ENCODE measurements at regions not wholly inside any gene's neighbourhood (a gene's known extent, or its start where the extent isn't known, plus 50 kb on each side); places are given as distances from the start of the nearest gene placed in this dataset.

DNA sequence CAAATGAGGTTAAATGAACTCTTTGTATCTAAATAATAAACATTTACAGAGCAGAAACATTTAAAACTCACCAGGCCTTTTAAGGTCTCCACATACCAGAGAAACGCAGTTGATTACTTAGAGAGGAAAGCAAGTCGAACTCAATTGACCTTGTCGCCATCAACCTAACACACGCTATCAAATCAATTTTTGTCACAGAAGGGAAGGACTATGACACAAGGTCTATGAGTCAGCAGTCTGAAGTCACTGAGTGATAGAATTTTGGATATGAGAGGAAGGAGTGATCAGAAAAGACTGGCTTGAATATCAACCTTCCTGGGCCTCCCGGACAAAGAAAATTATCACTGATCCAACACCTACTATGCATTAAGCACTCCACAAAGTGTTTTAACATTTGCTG, 514.4 kb upstream of the ZNF385D start:
- Histone ChIP-seq H3K36me3 (no peaks in the 10 kb centered on the region), H3K9me3 (no peaks in the 10 kb centered on the region), H3K4me1 (no peaks in the 10 kb centered on the region), H3K4me3 (no peak overlapping the region), H3K27me3 (no peaks in the 10 kb centered on the region), H3K27ac (no peak overlapping the region)
- TF ChIP-seq EP300 (IDR thresholded peaks at IDR 0.05) (no peak), POLR2AphosphoS5 (IDR thresholded peaks at IDR 0.05) (no peak), POLR2A (IDR thresholded peaks at IDR 0.05) (no peak)
- TF ChIP-seq, protein P1, sequence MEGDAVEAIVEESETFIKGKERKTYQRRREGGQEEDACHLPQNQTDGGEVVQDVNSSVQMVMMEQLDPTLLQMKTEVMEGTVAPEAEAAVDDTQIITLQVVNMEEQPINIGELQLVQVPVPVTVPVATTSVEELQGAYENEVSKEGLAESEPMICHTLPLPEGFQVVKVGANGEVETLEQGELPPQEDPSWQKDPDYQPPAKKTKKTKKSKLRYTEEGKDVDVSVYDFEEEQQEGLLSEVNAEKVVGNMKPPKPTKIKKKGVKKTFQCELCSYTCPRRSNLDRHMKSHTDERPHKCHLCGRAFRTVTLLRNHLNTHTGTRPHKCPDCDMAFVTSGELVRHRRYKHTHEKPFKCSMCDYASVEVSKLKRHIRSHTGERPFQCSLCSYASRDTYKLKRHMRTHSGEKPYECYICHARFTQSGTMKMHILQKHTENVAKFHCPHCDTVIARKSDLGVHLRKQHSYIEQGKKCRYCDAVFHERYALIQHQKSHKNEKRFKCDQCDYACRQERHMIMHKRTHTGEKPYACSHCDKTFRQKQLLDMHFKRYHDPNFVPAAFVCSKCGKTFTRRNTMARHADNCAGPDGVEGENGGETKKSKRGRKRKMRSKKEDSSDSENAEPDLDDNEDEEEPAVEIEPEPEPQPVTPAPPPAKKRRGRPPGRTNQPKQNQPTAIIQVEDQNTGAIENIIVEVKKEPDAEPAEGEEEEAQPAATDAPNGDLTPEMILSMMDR (IDR thresholded peaks at IDR 0.05) = no peak
- ATAC-seq = no peak
- WGBS, 2 donors (ENCODE audit: low coverage in 1 of 2) = 69 to 89% methylated on average over 5 of the region's 5 CpGs

DNA sequence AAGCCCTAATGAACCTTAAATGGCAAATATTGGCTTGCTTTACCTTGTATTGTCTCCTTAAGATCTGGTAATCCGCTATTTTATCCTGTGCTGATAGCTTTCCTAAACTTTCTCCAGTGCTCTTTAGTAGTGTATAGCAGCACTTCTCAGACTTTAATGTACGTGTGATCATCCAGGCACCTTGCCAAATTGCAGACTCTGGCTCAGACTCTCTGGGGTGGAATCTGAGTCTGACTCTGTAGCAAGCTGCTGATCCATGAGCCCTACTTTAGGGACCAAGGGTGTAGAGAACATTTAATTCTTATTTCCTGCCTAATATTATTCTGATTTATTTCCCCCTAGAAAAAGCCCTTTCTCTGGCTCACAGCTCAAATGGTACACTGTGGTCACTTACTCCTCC, 518.8 kb upstream of the ZNF385D start:
- no peak overlapping the region for H3K4me3 ChIP-seq
- WGBS, 2 donors (ENCODE audit: low coverage in 1 of 2) = 14 to 23% methylated on average over 2 of the region's 2 CpGs
- H3K9me3 ChIP-seq = no peaks in the 10 kb centered on the region
- no peaks in the 10 kb centered on the region for H3K27me3 ChIP-seq
- TF ChIP-seq EP300 (IDR thresholded peaks at IDR 0.05) = no peak
- no peak for TF ChIP-seq POLR2A (IDR thresholded peaks at IDR 0.05)
- TF ChIP-seq, protein P1 (IDR thresholded peaks at IDR 0.05) = no peak
- TF ChIP-seq POLR2AphosphoS5 (IDR thresholded peaks at IDR 0.05) = no peak
- H3K27ac ChIP-seq = no peak overlapping the region
- H3K36me3 ChIP-seq = no peaks in the 10 kb centered on the region
- no peak for ATAC-seq
- H3K4me1 ChIP-seq = no peaks in the 10 kb centered on the region

DNA sequence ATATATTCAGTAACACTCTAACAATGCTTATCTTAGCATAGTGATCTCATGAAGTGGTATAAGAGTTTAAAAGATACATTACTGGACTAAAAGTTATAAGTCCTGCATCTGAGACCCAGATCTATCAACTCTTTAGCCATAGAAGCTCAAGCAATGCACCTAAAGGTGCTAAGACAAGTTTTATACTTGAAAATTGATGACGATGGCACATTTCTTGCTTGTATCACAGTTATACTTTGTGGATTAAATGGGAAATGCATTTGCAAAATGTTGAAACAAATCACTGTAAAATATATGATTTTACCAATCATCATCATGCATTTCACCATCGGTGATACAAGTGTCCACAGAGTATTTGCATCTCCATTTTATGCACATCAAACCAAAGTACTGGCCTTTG, 525.3 kb upstream of the ZNF385D start:
- H3K9me3 ChIP-seq = no peaks in the 10 kb centered on the region
- TF ChIP-seq POLR2A (IDR thresholded peaks at IDR 0.05) = no peak
- TF ChIP-seq, protein P1 (IDR thresholded peaks at IDR 0.05) = no peak
- TF ChIP-seq POLR2AphosphoS5 (IDR thresholded peaks at IDR 0.05) = no peak
- no peak for TF ChIP-seq EP300 (IDR thresholded peaks at IDR 0.05)
- no peak overlapping the region for H3K27ac ChIP-seq
- 90 to 96% methylated on average over 2 of the region's 2 CpGs for WGBS, 2 donors (ENCODE audit: low coverage in 1 of 2)
- no peaks in the 10 kb centered on the region for H3K36me3 ChIP-seq
- no peak overlapping the region for H3K4me3 ChIP-seq
- ATAC-seq = no peak
- H3K4me1 ChIP-seq = no peaks in the 10 kb centered on the region
- no peaks in the 10 kb centered on the region for H3K27me3 ChIP-seq

DNA sequence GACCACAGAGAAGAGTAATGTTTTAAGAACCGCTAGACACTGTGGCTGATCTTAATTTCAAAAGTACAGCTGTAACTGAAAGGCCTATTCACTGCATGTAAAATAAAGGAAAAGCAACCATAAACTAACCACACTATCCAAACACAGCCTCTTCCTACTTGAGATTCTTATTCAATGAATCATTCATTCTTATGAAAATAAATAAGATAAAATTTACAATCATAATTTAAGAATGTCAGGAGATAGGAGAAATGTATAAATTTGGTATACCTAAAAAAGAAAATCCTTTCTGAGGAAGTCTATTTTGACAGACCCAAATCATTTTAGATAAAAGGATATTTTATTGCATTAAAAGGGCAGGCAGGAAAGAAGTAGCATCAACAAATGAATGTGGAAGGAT, 533.5 kb upstream of the ZNF385D start:
- ATAC-seq = no peak
- Histone ChIP-seq H3K9me3 (peaks cover 0 to 3% (median 0%) of the 10 kb centered on the region in 3 donors), H3K27ac (no peak overlapping the region), H3K36me3 (no peaks in the 10 kb centered on the region), H3K27me3 (no peaks in the 10 kb centered on the region), H3K4me3 (no peak overlapping the region), H3K4me1 (no peaks in the 10 kb centered on the region)
- 71% methylated on average over 1 of the region's 1 CpG; no CpG with 5 or more reads in 1 of the 2 donors for WGBS, 2 donors (ENCODE audit: low coverage in 1 of 2)
- no peak for TF ChIP-seq POLR2A (IDR thresholded peaks at IDR 0.05)
- TF ChIP-seq EP300 (IDR thresholded peaks at IDR 0.05) = no peak
- TF ChIP-seq, protein P1 (IDR thresholded peaks at IDR 0.05) = no peak
- TF ChIP-seq POLR2AphosphoS5 (IDR thresholded peaks at IDR 0.05) = no peak

DNA sequence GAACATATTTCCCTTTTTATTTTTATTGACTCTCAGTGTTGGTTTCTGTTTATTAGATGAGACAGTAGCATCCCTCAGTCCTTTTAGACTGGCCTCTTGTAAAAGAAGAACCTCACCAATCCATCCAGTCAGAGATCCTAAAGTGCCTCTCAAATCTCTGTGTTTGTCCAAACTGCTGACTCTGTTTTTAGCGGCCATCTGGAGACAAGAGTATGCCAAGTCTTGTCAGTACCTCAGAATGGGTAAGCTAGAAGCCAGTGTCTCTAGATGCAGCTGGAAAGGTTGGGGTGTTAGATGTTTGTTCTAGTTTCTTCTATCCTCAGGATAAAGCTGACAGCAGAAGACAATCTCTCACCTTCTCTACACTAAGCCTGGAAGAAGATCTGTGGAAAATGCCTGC, 537.7 kb upstream of the ZNF385D start:
- 0% methylated on average over 1 of the region's 1 CpG; no CpG with 5 or more reads in 1 of the 2 donors for WGBS, 2 donors (ENCODE audit: low coverage in 1 of 2)
- H3K9me3 ChIP-seq = peaks cover 0 to 3% (median 0%) of the 10 kb centered on the region in 3 donors
- H3K27ac ChIP-seq = no peak overlapping the region
- TF ChIP-seq, protein P1 (IDR thresholded peaks at IDR 0.05) = no peak
- ATAC-seq = no peak
- no peak overlapping the region for H3K4me3 ChIP-seq
- no peaks in the 10 kb centered on the region for H3K36me3 ChIP-seq
- no peaks in the 10 kb centered on the region for H3K27me3 ChIP-seq
- no peaks in the 10 kb centered on the region for H3K4me1 ChIP-seq

Measured in gastroesophageal sphincter (tissue), 4 donors.